ENCODE measurements at regions not wholly inside any gene's neighbourhood (a gene's known extent, or its start where the extent isn't known, plus 50 kb on each side); places are given as distances from the start of the nearest gene placed in this dataset.
"Not testable (repeated sequence)": the region's sequence is repeated elsewhere in the genome, so short reads cannot be mapped to it uniquely, and the experiment has no call there.

GRCh38 chr20:53719171-53719803 is 125.6 kb upstream of the ZNF217 start:
- TF ChIP-seq, protein P1, sequence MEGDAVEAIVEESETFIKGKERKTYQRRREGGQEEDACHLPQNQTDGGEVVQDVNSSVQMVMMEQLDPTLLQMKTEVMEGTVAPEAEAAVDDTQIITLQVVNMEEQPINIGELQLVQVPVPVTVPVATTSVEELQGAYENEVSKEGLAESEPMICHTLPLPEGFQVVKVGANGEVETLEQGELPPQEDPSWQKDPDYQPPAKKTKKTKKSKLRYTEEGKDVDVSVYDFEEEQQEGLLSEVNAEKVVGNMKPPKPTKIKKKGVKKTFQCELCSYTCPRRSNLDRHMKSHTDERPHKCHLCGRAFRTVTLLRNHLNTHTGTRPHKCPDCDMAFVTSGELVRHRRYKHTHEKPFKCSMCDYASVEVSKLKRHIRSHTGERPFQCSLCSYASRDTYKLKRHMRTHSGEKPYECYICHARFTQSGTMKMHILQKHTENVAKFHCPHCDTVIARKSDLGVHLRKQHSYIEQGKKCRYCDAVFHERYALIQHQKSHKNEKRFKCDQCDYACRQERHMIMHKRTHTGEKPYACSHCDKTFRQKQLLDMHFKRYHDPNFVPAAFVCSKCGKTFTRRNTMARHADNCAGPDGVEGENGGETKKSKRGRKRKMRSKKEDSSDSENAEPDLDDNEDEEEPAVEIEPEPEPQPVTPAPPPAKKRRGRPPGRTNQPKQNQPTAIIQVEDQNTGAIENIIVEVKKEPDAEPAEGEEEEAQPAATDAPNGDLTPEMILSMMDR (IDR thresholded peaks at IDR 0.05; ENCODE audit: low read depth, low read length, poor library complexity, severe bottlenecking) = not testable (repeated sequence)
- TF ChIP-seq EZH2phosphoT487 (IDR thresholded peaks at IDR 0.05; ENCODE audit: borderline replicate concordance, low read length) = not testable (repeated sequence)

Measured in DOHH2 (cell line).